Muscle of arm (tissue), 1 donor: ENCODE measurements at regions not wholly inside any gene's neighbourhood (a gene's known extent, or its start where the extent isn't known, plus 50 kb on each side); places are given as distances from the start of the nearest gene placed in this dataset.
"Not testable (repeated sequence)": the region's sequence is repeated elsewhere in the genome, so short reads cannot be mapped to it uniquely, and the experiment has no call there.

Experiments
- DNase-seq: peaks from one replicate; pipeline ENCODE4 v3.0.0-alpha.2; 2013

GRCh38 chr13:40356458-40356857 is 310.0 kb downstream of the FOXO1 start:
- DNase-seq, result not testable (repeated sequence)

- DNase-seq, result no peak
These were observed 303.9 kb downstream of the FOXO1 start for GRCh38 chr13:40362502-40362901.

- no peak for DNase-seq
These were observed 302.8 kb downstream of the FOXO1 start for GRCh38 chr13:40363653-40364052.

GRCh38 chr13:40366119-40366518 is 300.3 kb downstream of the FOXO1 start:
- no peak for DNase-seq

GRCh38 chr13:40368127-40368891 is 298.1 kb downstream of the FOXO1 start:
- no peak for DNase-seq

GRCh38 chr13:40370661-40371060 is 295.8 kb downstream of the FOXO1 start:
- DNase-seq, result no peak

- DNase-seq, result no peak
These were observed 294.8 kb downstream of the FOXO1 start for GRCh38 chr13:40371531-40372125.

- DNase-seq, result not testable (repeated sequence)
These were observed 292.8 kb downstream of the FOXO1 start for GRCh38 chr13:40373608-40374007.

- no peak for DNase-seq
These were observed 290.8 kb downstream of the FOXO1 start for GRCh38 chr13:40375489-40376171.

GRCh38 chr13:40376296-40376849 is 290.1 kb downstream of the FOXO1 start:
- DNase-seq, result no peak

- DNase-seq, result no peak
These were observed 289.4 kb downstream of the FOXO1 start for GRCh38 chr13:40376867-40377535.

- DNase-seq, result no peak
These were observed 288.7 kb downstream of the FOXO1 start for GRCh38 chr13:40377783-40378182.

- no peak for DNase-seq
These were observed 287.2 kb downstream of the FOXO1 start for GRCh38 chr13:40379196-40379595.

- no peak for DNase-seq
These were observed 286.5 kb downstream of the FOXO1 start for GRCh38 chr13:40379794-40380578.

GRCh38 chr13:40381935-40382764 is 284.3 kb downstream of the FOXO1 start:
- DNase-seq, result no peak

- no peak for DNase-seq
These were observed 283.3 kb downstream of the FOXO1 start for GRCh38 chr13:40383132-40383531.

GRCh38 chr13:40383885-40384284 is 282.6 kb downstream of the FOXO1 start:
- DNase-seq, result no peak

GRCh38 chr13:40384976-40385857 is 281.2 kb downstream of the FOXO1 start:
- DNase-seq, result no peak

GRCh38 chr13:40385858-40386180 is 280.6 kb downstream of the FOXO1 start:
- DNase-seq, result no peak
